HEK293 (cell line): ENCODE measurements at regions not wholly inside any gene's neighbourhood (a gene's known extent, or its start where the extent isn't known, plus 50 kb on each side); places are given as distances from the start of the nearest gene placed in this dataset.

ENCODE experiments used
- CTCF ChIA-PET: fragments of 350-600 bp; formaldehyde crosslinking; extraction: SDS; loops from one replicate; lab custom pipeline; 2021; ENCODE audit warnings: antibody characterized with exemption; lab: Yijun Ruan, JAX
- POLR2A ChIA-PET: fragments of 300-600 bp; formaldehyde crosslinking; extraction: SDS; loops from one replicate; lab custom pipeline; 2020; ENCODE audit warnings: antibody characterized with exemption, inconsistent platforms; lab: Yijun Ruan, JAX
- H3K27ac ChIP-seq: fragments of 200-500 bp; sonication (Bioruptor generic); 2 replicates; pipeline ENCODE4 v1.5.1; 2014; ENCODE audit warnings: low read depth, low read length, control low read depth, inconsistent platforms; ENCODE audit errors: extremely low read depth
- H3K36me3 ChIP-seq, 2 experiments: fragments of 200-500 bp in 1 of 2; sonication (Bioruptor generic) in 1 of 2; 1 replicate in 1 of 2; 2 replicates in 1 of 2; pipeline ENCODE4 v1.5.1; 2014 to 2017; ENCODE audit warnings: inconsistent platforms in 2 of 2, low read length in 2 of 2; ENCODE audit not compliant: control insufficient read depth in 2 of 2, insufficient read depth in 1 of 2
- H3K4me1 ChIP-seq: fragments of 200-500 bp; sonication (Bioruptor generic); 2 replicates; pipeline ENCODE4 v1.5.1; 2014; ENCODE audit warnings: mild to moderate bottlenecking, low read length, inconsistent platforms; ENCODE audit not compliant: control insufficient read depth, insufficient read depth
- H3K4me3 ChIP-seq: 2 replicates; pipeline ENCODE4 v1.5.1; 2011; ENCODE audit warnings: low read depth, mild to moderate bottlenecking, control low read depth, low read length, moderate library complexity
- H3K9me3 ChIP-seq: fragments of 200-500 bp; sonication (Bioruptor generic); 2 replicates; pipeline ENCODE4 v1.5.1; 2014; ENCODE audit warnings: low read depth, low read length, inconsistent platforms; ENCODE audit not compliant: control insufficient read depth, insufficient read depth
- BCL11B ChIP-seq: fragments of 450-650 bp; formaldehyde crosslinking; IDR thresholded peaks from 2 replicates; pipeline ENCODE4 v1.5.1; 2016; ENCODE audit warnings: low read depth, missing biosample characterization, missing genetic modification characterization
- BCL6B ChIP-seq: fragments of 450-650 bp; formaldehyde crosslinking; IDR thresholded peaks from 2 replicates; pipeline ENCODE4 v1.5.1; 2017; ENCODE audit warnings: missing biosample characterization, missing genetic modification characterization
- EGR2 ChIP-seq: fragments of 450-650 bp; formaldehyde crosslinking; IDR thresholded peaks from 2 replicates; pipeline ENCODE4 v1.5.1; 2016; ENCODE audit warnings: low read depth, missing biosample characterization, missing genetic modification characterization
- KLF17 ChIP-seq: fragments of 450-650 bp; formaldehyde crosslinking; IDR thresholded peaks from 2 replicates; pipeline ENCODE4 v1.5.1; 2016; ENCODE audit warnings: missing biosample characterization, missing genetic modification characterization
- OSR2 ChIP-seq: fragments of 450-650 bp; formaldehyde crosslinking; IDR thresholded peaks from 2 replicates; pipeline ENCODE4 v1.5.1; 2016; ENCODE audit warnings: missing biosample characterization, missing genetic modification characterization
- PBX3 ChIP-seq: sonication (generic); formaldehyde crosslinking; IDR thresholded peaks from 2 replicates; pipeline ENCODE4 v1.8.1; 2022; ENCODE audit warnings: mild to moderate bottlenecking, moderate library complexity, missing genetic modification reagents
- SCRT1 ChIP-seq: fragments of 450-650 bp; formaldehyde crosslinking; IDR thresholded peaks from 2 replicates; pipeline ENCODE4 v1.5.1; 2016; ENCODE audit warnings: missing biosample characterization, missing genetic modification characterization, borderline replicate concordance
- SCRT2 ChIP-seq: fragments of 450-650 bp; formaldehyde crosslinking; IDR thresholded peaks from 2 replicates; pipeline ENCODE4 v1.5.1; 2016; ENCODE audit warnings: missing biosample characterization, missing genetic modification characterization
- SETDB1 ChIP-seq: IDR thresholded peaks from one replicate; pipeline ENCODE4 v1.6.1; 2017; ENCODE audit warnings: mild to moderate bottlenecking, low read length, moderate library complexity, mixed read lengths; ENCODE audit not compliant: insufficient read length
- SP7 ChIP-seq: fragments of 450-650 bp; formaldehyde crosslinking; IDR thresholded peaks from 2 replicates; pipeline ENCODE4 v1.5.1; 2016; ENCODE audit warnings: missing biosample characterization, missing genetic modification characterization
- TCF7L2 ChIP-seq: IDR thresholded peaks from 2 replicates; pipeline ENCODE4 v1.6.1; 2011; ENCODE audit warnings: low read depth, mild to moderate bottlenecking, inconsistent platforms, low read length, moderate library complexity, borderline replicate concordance
- TRIM28 ChIP-seq: IDR thresholded peaks from 2 replicates; pipeline ENCODE4 v1.6.1; 2011; ENCODE audit warnings: low read length, control low read depth, borderline replicate concordance
- ZBTB17 ChIP-seq: fragments of 450-650 bp; formaldehyde crosslinking; IDR thresholded peaks from 2 replicates; pipeline ENCODE4 v1.5.1; 2016; ENCODE audit warnings: missing biosample characterization, missing genetic modification characterization
- ZBTB8A ChIP-seq: fragments of 450-650 bp; formaldehyde crosslinking; IDR thresholded peaks from 2 replicates; pipeline ENCODE4 v1.5.1; 2016; ENCODE audit warnings: missing biosample characterization, missing genetic modification characterization
- ZFHX2 ChIP-seq: fragments of 450-650 bp; formaldehyde crosslinking; conservative IDR thresholded peaks from 2 replicates; pipeline ENCODE4 v1.5.1; 2016; ENCODE audit warnings: missing biosample characterization, missing genetic modification characterization
- ZIC2 ChIP-seq: fragments of 450-650 bp; formaldehyde crosslinking; IDR thresholded peaks from 2 replicates; pipeline ENCODE4 v1.5.1; 2016; ENCODE audit warnings: missing biosample characterization, missing genetic modification characterization
- ZNF211 ChIP-seq: fragments of 450-650 bp; formaldehyde crosslinking; IDR thresholded peaks from 2 replicates; pipeline ENCODE4 v1.5.1; 2016; ENCODE audit warnings: low read depth, missing biosample characterization, missing genetic modification characterization
- ZNF518A ChIP-seq: fragments of 450-650 bp; formaldehyde crosslinking; conservative IDR thresholded peaks from 2 replicates; pipeline ENCODE4 v1.5.1; 2016; ENCODE audit warnings: low read depth, missing biosample characterization, missing genetic modification characterization
- ZNF558 ChIP-seq: fragments of 450-650 bp; formaldehyde crosslinking; IDR thresholded peaks from 2 replicates; pipeline ENCODE4 v1.5.1; 2016; ENCODE audit warnings: missing biosample characterization, missing genetic modification characterization
- ZNF600 ChIP-seq: fragments of 450-650 bp; formaldehyde crosslinking; IDR thresholded peaks from 2 replicates; pipeline ENCODE4 v1.5.1; 2016; ENCODE audit warnings: missing biosample characterization, missing genetic modification characterization
- ZNF610 ChIP-seq: fragments of 450-650 bp; formaldehyde crosslinking; IDR thresholded peaks from 2 replicates; pipeline ENCODE4 v1.5.1; 2016; ENCODE audit warnings: missing biosample characterization, missing genetic modification characterization, borderline replicate concordance
- ZNF843 ChIP-seq: fragments of 450-650 bp; formaldehyde crosslinking; IDR thresholded peaks from 2 replicates; pipeline ENCODE4 v1.5.1; 2016; ENCODE audit warnings: missing biosample characterization, missing genetic modification characterization

GRCh38 chr15:70528816-70529215 lies 234.5 kb downstream of the UACA start:
- TF ChIP-seq BCL6B (tag by site-specific recombination) (no peak), TCF7L2 (no peak), ZNF600 (tag by site-specific recombination) (0 out of 2 replicates have a peak, but pooled peaks have one; percentile 9)
- peaks cover 26% of the 10 kb centered on the region for H3K4me1 ChIP-seq
- H3K27ac ChIP-seq, result 0 out of 2 replicates have a peak overlapping the region, but pooled peaks have one; percentile 5
- CTCF ChIA-PET, result interaction anchor here (0.6 to 1.4 kb wide), 5 partner anchors 15 to 55 kb away, joined by 3 to 8 read pairs (median 3); no protein-coding TSS in a partner anchor
- no peaks in the 10 kb centered on the region for H3K36me3 ChIP-seq
- no peak overlapping the region for H3K4me3 ChIP-seq
- POLR2A ChIA-PET, result interaction anchor here (0.6 to 0.7 kb wide), 2 partner anchors 240 to 355 kb away, joined by 3 to 4 read pairs; no protein-coding TSS in a partner anchor
- no peaks in the 10 kb centered on the region for H3K9me3 ChIP-seq

- CTCF ChIA-PET, result interaction anchor here (0.6 to 1.8 kb wide), 7 partner anchors 14 to 72 kb away, joined by 3 to 11 read pairs (median 4); no protein-coding TSS in a partner anchor
- no peaks in the 10 kb centered on the region for H3K9me3 ChIP-seq
- peaks cover 29% of the 10 kb centered on the region for H3K4me1 ChIP-seq
- POLR2A ChIA-PET, result interaction anchor here (0.6 to 0.7 kb wide), 4 partner anchors 61 to 355 kb away, joined by 3 to 4 read pairs (median 4); no protein-coding TSS in a partner anchor
- no peak for TF ChIP-seq ZNF558 (tag by site-specific recombination)
- no peak for TF ChIP-seq PBX3 (CRISPR knock-in tag)
- peak; percentile 71 for TF ChIP-seq OSR2 (tag by site-specific recombination)
- peak; percentile 45 for TF ChIP-seq ZIC2 (tag by site-specific recombination)
- no peak for TF ChIP-seq ZNF211
- TF ChIP-seq ZBTB8A (tag by site-specific recombination), result peak; percentile 94
- peak; percentile 93 for TF ChIP-seq SCRT1 (tag by site-specific recombination)
- peak; percentile 97 for TF ChIP-seq TCF7L2
- TF ChIP-seq SCRT2 (tag by site-specific recombination), result peak; percentile 95
- peak; percentile 84 for TF ChIP-seq TRIM28
- peak; percentile 45 for TF ChIP-seq SETDB1
- peak; percentile 51; the same call in 1 of the 2 replicates for TF ChIP-seq ZNF843 (tag by site-specific recombination)
- TF ChIP-seq ZNF518A (tag by site-specific recombination), result 0 out of 2 replicates have a peak, but pooled peaks have one; percentile 41
- peak; percentile 85 for TF ChIP-seq EGR2 (tag by site-specific recombination)
- TF ChIP-seq ZBTB17 (tag by site-specific recombination), result 0 out of 2 replicates have a peak, but pooled peaks have one; percentile 18
- TF ChIP-seq BCL11B (tag by site-specific recombination), result no peak
- 0 out of 2 replicates have a peak, but pooled peaks have one; percentile 56 for TF ChIP-seq SP7 (tag by site-specific recombination)
- TF ChIP-seq ZFHX2 (tag by site-specific recombination), result peak; percentile 94
- TF ChIP-seq ZNF610 (tag by site-specific recombination), result peak; percentile 69; the same call in 1 of the 2 replicates
- no peak for TF ChIP-seq KLF17 (tag by site-specific recombination)
- H3K27ac ChIP-seq, result peak overlapping the region; percentile 97; the same call in 1 of the 2 replicates
- no peak overlapping the region for H3K4me3 ChIP-seq
- H3K36me3 ChIP-seq, result no peaks in the 10 kb centered on the region
These were observed 235.1 kb downstream of the UACA start for GRCh38 chr15:70528270-70528706.
